ENCODE measurements at regions not wholly inside any gene's neighbourhood (a gene's known extent, or its start where the extent isn't known, plus 50 kb on each side); places are given as distances from the start of the nearest gene placed in this dataset.
"Not testable (repeated sequence)": the region's sequence is repeated elsewhere in the genome, so short reads cannot be mapped to it uniquely, and the experiment has no call there.

DNA sequence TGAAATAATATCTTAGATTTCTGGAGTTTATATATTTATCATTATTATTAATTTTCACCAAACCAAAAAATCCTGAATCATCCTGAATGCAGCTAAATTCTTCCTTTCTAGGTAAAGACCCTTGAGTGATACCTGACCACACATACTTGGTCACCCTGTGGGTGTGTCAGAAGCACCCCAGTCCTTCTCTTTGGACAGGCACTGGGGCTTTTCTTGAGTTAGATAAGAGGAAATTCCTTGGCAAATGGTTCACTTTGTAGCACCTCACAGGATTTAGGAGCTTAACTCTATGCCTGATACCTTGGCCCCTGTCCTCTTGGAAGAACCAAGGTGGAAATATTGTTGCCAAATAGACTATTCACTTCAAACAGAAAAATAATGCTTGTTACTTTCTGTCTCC, 69.6 kb upstream of the PNPLA4 start:
- Mint-ChIP-seq H3K27me3 (peaks cover 0 to 3% of the 10 kb centered on the region in 2 donors), H3K4me3 (no peak overlapping the region), H3K36me3 (no peaks in the 10 kb centered on the region), H3K9me3 (peaks cover 0 to 6% (median 0%) of the 10 kb centered on the region in 8 donors), H3K4me1 (no peaks in the 10 kb centered on the region), H3K27ac (no peak overlapping the region)
- Histone ChIP-seq H3K27ac (ENCODE audit: low read depth, low read length) (no peak overlapping the region), H3K36me3 (ENCODE audit: insufficient read depth, low read length) (no peaks in the 10 kb centered on the region), H3K9me3 (ENCODE audit: control insufficient read depth in 1 of 2, low read length in 2 of 2) (no peaks in the 10 kb centered on the region), H3K4me3 (ENCODE audit: low read length in 2 of 2) (no peak overlapping the region), H3K4me1 (ENCODE audit: insufficient read depth, low read length) (no peaks in the 10 kb centered on the region), H3K27me3 (ENCODE audit: insufficient read depth, low read length) (no peaks in the 10 kb centered on the region)
- no peak for DNase-seq
- ChIA-PET POLR2A (ENCODE audit: partially characterized antibody) (no interaction called here), CTCF (ENCODE audit: partially characterized antibody) (interaction anchor here (1.2 kb wide), 1 partner anchor 742 kb away, joined by 11 read pairs; no protein-coding TSS in a partner anchor)
- intact Hi-C loops (cut with micrococcal nuclease) = no loop called here

GRCh38 chrX:7996414-7996813, 69.2 kb upstream of the PNPLA4 start:
- intact Hi-C loops (cut with micrococcal nuclease) = no loop called here
- Histone ChIP-seq H3K36me3 (ENCODE audit: insufficient read depth, low read length) (no peaks in the 10 kb centered on the region), H3K9me3 (ENCODE audit: control insufficient read depth in 1 of 2, low read length in 2 of 2) (no peaks in the 10 kb centered on the region), H3K4me1 (ENCODE audit: insufficient read depth, low read length) (no peaks in the 10 kb centered on the region), H3K27ac (ENCODE audit: low read depth, low read length) (no peak overlapping the region), H3K4me3 (ENCODE audit: low read length in 2 of 2) (no peak overlapping the region), H3K27me3 (ENCODE audit: insufficient read depth, low read length) (no peaks in the 10 kb centered on the region)
- ChIA-PET POLR2A (ENCODE audit: partially characterized antibody) (no interaction called here), CTCF (ENCODE audit: partially characterized antibody) (interaction anchor here (1.2 kb wide), 1 partner anchor 742 kb away, joined by 11 read pairs; no protein-coding TSS in a partner anchor)
- Mint-ChIP-seq H3K36me3 (no peaks in the 10 kb centered on the region), H3K27ac (no peak overlapping the region), H3K4me3 (no peak overlapping the region), H3K9me3 (peaks cover 0 to 6% (median 0%) of the 10 kb centered on the region in 8 donors), H3K27me3 (peaks cover 0 to 3% of the 10 kb centered on the region in 2 donors), H3K4me1 (no peaks in the 10 kb centered on the region)
- peak; percentile 22 to 36 (median 32) for DNase-seq

DNA sequence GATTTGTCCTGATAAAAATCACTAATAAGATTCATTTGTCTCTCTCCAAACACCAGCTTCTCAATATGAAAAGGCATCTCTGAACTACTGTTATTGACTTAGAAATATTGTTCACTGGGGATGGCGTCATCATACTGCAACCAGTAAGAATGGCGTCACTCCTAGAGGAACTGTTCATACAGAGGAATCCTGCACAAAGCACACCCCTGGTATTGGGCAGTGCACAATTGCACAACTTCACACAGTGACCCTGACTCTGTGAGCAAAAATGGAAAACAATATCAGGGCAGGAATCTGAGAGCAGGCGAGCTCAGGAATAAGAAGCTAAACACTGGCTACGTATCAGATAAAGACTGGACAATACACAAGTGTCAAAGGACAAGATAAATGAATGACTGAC, 66.7 kb upstream of the PNPLA4 start:
- H3K9me3 ChIP-seq (ENCODE audit: control insufficient read depth in 1 of 2, low read length in 2 of 2) = no peaks in the 10 kb centered on the region
- intact Hi-C loops (cut with micrococcal nuclease) = no loop called here
- H3K4me3 ChIP-seq (ENCODE audit: low read length in 2 of 2) = no peak overlapping the region
- peaks cover 0 to 3% of the 10 kb centered on the region in 2 donors for H3K27me3 Mint-ChIP-seq
- H3K4me1 ChIP-seq (ENCODE audit: insufficient read depth, low read length) = no peaks in the 10 kb centered on the region
- peaks cover 0 to 6% (median 0%) of the 10 kb centered on the region in 8 donors for H3K9me3 Mint-ChIP-seq
- no peaks in the 10 kb centered on the region for H3K4me1 Mint-ChIP-seq
- no peaks in the 10 kb centered on the region for H3K36me3 ChIP-seq (ENCODE audit: insufficient read depth, low read length)
- H3K27ac Mint-ChIP-seq = no peak overlapping the region
- CTCF ChIA-PET (ENCODE audit: partially characterized antibody) = no interaction called here
- no peaks in the 10 kb centered on the region for H3K27me3 ChIP-seq (ENCODE audit: insufficient read depth, low read length)
- no peak overlapping the region for H3K4me3 Mint-ChIP-seq
- no peak for DNase-seq
- H3K36me3 Mint-ChIP-seq = no peaks in the 10 kb centered on the region
- POLR2A ChIA-PET (ENCODE audit: partially characterized antibody) = no interaction called here
- H3K27ac ChIP-seq (ENCODE audit: low read depth, low read length) = no peak overlapping the region

GRCh38 chrX:7988013-7988759, 61.0 kb upstream of the PNPLA4 start:
- H3K36me3 ChIP-seq (ENCODE audit: insufficient read depth, low read length); H3K27ac Mint-ChIP-seq; H3K9me3 ChIP-seq (ENCODE audit: control insufficient read depth in 1 of 2, low read length in 2 of 2); DNase-seq; H3K4me1 ChIP-seq (ENCODE audit: insufficient read depth, low read length); H3K4me3 Mint-ChIP-seq; POLR2A ChIA-PET (ENCODE audit: partially characterized antibody); H3K9me3 Mint-ChIP-seq; H3K4me1 Mint-ChIP-seq; H3K27me3 ChIP-seq (ENCODE audit: insufficient read depth, low read length); H3K27ac ChIP-seq (ENCODE audit: low read depth, low read length); CTCF ChIA-PET (ENCODE audit: partially characterized antibody); H3K36me3 Mint-ChIP-seq; intact Hi-C loops (cut with micrococcal nuclease); H3K4me3 ChIP-seq (ENCODE audit: low read length in 2 of 2); H3K27me3 Mint-ChIP-seq: not testable (repeated sequence)

DNA sequence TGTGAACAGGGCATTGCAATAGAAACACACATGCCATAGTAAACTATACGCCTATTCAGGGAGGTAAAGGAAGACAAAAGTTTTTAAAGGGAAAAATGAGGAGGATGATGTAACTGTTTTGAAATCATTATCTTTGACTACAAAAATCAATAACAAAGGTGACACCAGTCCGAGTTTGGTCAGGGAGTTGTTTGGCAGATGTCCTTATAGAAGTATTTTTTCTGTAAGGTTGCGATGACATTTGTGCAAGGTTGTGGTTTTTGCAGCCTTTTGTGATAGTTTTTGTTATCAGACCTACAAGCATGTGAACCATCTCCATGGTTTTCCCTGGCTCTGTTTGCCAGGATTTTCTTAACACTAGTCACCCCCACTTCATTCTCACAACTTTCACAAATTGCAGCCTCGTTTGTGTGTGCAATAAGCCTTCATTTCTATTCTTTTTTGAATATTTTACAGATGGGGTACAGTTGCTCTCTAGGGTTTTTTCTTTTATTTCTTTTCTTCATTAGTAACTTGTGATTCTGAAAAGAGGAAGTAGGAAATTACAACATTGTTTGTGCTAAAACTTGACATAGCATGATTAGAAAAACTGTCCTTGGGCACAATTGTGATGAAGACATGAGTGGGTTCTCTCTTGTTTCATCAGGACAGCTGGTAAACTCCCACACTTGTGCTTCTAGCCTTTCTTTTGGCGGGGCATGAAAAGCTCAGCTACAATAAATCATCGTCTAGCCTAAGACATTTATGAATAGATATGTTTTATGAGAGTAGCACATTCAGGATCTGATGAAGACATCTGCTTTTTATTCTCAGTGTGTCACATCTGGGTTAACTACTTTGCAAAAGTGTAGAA, 60.2 kb upstream of the PNPLA4 start:
- no peak for DNase-seq
- no peaks in the 10 kb centered on the region for H3K9me3 Mint-ChIP-seq
- Histone ChIP-seq H3K9me3 (ENCODE audit: control insufficient read depth in 1 of 2, low read length in 2 of 2) (no peaks in the 10 kb centered on the region), H3K36me3 (ENCODE audit: insufficient read depth, low read length) (no peaks in the 10 kb centered on the region), H3K27me3 (ENCODE audit: insufficient read depth, low read length) (no peaks in the 10 kb centered on the region), H3K4me1 (ENCODE audit: insufficient read depth, low read length) (no peaks in the 10 kb centered on the region), H3K27ac (ENCODE audit: low read depth, low read length) (no peak overlapping the region), H3K4me3 (ENCODE audit: low read length in 2 of 2) (no peak overlapping the region)
- no peak overlapping the region for H3K27ac Mint-ChIP-seq
- H3K4me1 Mint-ChIP-seq = no peaks in the 10 kb centered on the region
- H3K36me3 Mint-ChIP-seq = no peaks in the 10 kb centered on the region
- ChIA-PET CTCF (ENCODE audit: partially characterized antibody) (no interaction called here), POLR2A (ENCODE audit: partially characterized antibody) (no interaction called here)
- no peak overlapping the region for H3K4me3 Mint-ChIP-seq
- intact Hi-C loops (cut with micrococcal nuclease) = no loop called here
- H3K27me3 Mint-ChIP-seq = peaks cover 0 to under 1% of the 10 kb centered on the region in 2 donors

- intact Hi-C loops (cut with micrococcal nuclease); H3K36me3 Mint-ChIP-seq; H3K4me3 ChIP-seq (ENCODE audit: low read length in 2 of 2); H3K27ac ChIP-seq (ENCODE audit: low read depth, low read length); H3K9me3 Mint-ChIP-seq; H3K4me3 Mint-ChIP-seq; H3K36me3 ChIP-seq (ENCODE audit: insufficient read depth, low read length); POLR2A ChIA-PET (ENCODE audit: partially characterized antibody); H3K27me3 Mint-ChIP-seq; CTCF ChIA-PET (ENCODE audit: partially characterized antibody); H3K27me3 ChIP-seq (ENCODE audit: insufficient read depth, low read length); H3K4me1 ChIP-seq (ENCODE audit: insufficient read depth, low read length); DNase-seq; H3K27ac Mint-ChIP-seq; H3K9me3 ChIP-seq (ENCODE audit: control insufficient read depth in 1 of 2, low read length in 2 of 2); H3K4me1 Mint-ChIP-seq: not testable (repeated sequence)
These were observed 59.5 kb upstream of the PNPLA4 start for GRCh38 chrX:7986738-7987137.

DNA sequence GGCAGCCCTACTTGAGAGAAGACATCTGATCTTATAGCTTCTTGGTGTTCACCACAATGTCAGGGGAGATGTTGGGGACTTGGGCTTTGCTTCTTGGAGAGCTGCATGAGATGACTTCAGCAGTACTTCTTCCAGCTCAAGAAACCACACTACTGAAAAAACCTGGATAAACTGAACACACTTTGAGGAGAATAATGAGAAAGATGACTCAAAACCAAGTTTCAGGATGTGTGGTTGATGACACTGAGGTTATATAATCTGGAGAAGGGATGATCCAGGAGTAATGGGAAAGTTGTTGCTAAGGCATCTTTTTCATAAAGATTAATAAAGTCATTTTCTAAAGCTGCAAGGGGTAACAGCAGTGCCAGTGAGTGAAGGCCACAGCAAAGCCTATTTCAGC, 58.4 kb upstream of the PNPLA4 start:
- no peaks in the 10 kb centered on the region for H3K27me3 Mint-ChIP-seq

More for the DNA sequence above, 58.4 kb upstream of the PNPLA4 start:
- no peaks in the 10 kb centered on the region for H3K4me1 Mint-ChIP-seq
- no peak overlapping the region for H3K4me3 ChIP-seq (ENCODE audit: low read length in 2 of 2)
- ChIA-PET POLR2A (ENCODE audit: partially characterized antibody) (no interaction called here), CTCF (ENCODE audit: partially characterized antibody) (no interaction called here)
- H3K9me3 ChIP-seq (ENCODE audit: control insufficient read depth in 1 of 2, low read length in 2 of 2) = no peaks in the 10 kb centered on the region
- no peaks in the 10 kb centered on the region for H3K4me1 ChIP-seq (ENCODE audit: insufficient read depth, low read length)
- DNase-seq = no peak
- H3K4me3 Mint-ChIP-seq = no peak overlapping the region
- no peak overlapping the region for H3K27ac ChIP-seq (ENCODE audit: low read depth, low read length)
- no peaks in the 10 kb centered on the region for H3K36me3 ChIP-seq (ENCODE audit: insufficient read depth, low read length)
- intact Hi-C loops (cut with micrococcal nuclease) = no loop called here
- no peaks in the 10 kb centered on the region for H3K36me3 Mint-ChIP-seq
- H3K27ac Mint-ChIP-seq = no peak overlapping the region
- H3K27me3 ChIP-seq (ENCODE audit: insufficient read depth, low read length) = no peaks in the 10 kb centered on the region
- no peaks in the 10 kb centered on the region for H3K9me3 Mint-ChIP-seq
